NCI-H2029 treated with DMSO at 0.1 percent for 48 hours (cell line): ENCODE measurements at regions not wholly inside any gene's neighbourhood (a gene's known extent, or its start where the extent isn't known, plus 50 kb on each side); places are given as distances from the start of the nearest gene placed in this dataset.

Experiments
- DNase-seq: peaks from one replicate; lab custom pipeline; 2025; lab: John Stamatoyannopoulos, UW

GRCh38 chr7:47663851-47664250, 81.9 kb upstream of the TNS3 start:
- DNase-seq, result no peak

- no peak for DNase-seq
Measured at GRCh38 chr7:47663213-47663612, 81.3 kb upstream of the TNS3 start.

- DNase-seq, result no peak
Measured at GRCh38 chr7:47661051-47661714, 79.3 kb upstream of the TNS3 start.

GRCh38 chr7:47659664-47660462, 78.0 kb upstream of the TNS3 start:
- no peak for DNase-seq

- DNase-seq, result no peak
Measured at GRCh38 chr7:47658886-47659635, 77.2 kb upstream of the TNS3 start.

GRCh38 chr7:47657126-47657525, 75.2 kb upstream of the TNS3 start:
- DNase-seq, result no peak

- no peak for DNase-seq
Measured at GRCh38 chr7:47654672-47655298, 72.9 kb upstream of the TNS3 start.

GRCh38 chr7:47653550-47654411, 71.9 kb upstream of the TNS3 start:
- no peak for DNase-seq

GRCh38 chr7:47652591-47652990, 70.7 kb upstream of the TNS3 start:
- DNase-seq, result no peak

- DNase-seq, result no peak
Measured at GRCh38 chr7:47651355-47652317, 69.7 kb upstream of the TNS3 start.

GRCh38 chr7:47649919-47650318, 68.0 kb upstream of the TNS3 start:
- DNase-seq, result no peak

- DNase-seq, result no peak
Measured at GRCh38 chr7:47648275-47648925, 66.5 kb upstream of the TNS3 start.

GRCh38 chr7:47647918-47648250, 66.0 kb upstream of the TNS3 start:
- no peak for DNase-seq

GRCh38 chr7:47647181-47647917, 65.4 kb upstream of the TNS3 start:
- DNase-seq, result no peak

- DNase-seq, result no peak
Measured at GRCh38 chr7:47643716-47644400, 61.9 kb upstream of the TNS3 start.

- no peak for DNase-seq
Measured at GRCh38 chr7:47640265-47640664, 58.4 kb upstream of the TNS3 start.

- DNase-seq, result no peak
Measured at GRCh38 chr7:47639495-47640110, 57.7 kb upstream of the TNS3 start.

- DNase-seq, result no peak
Measured at GRCh38 chr7:47638679-47639315, 56.9 kb upstream of the TNS3 start.
